Colonic mucosa (tissue), 4 donors: ENCODE measurements at regions not wholly inside any gene's neighbourhood (a gene's known extent, or its start where the extent isn't known, plus 50 kb on each side); places are given as distances from the start of the nearest gene placed in this dataset.

Experiments used
- DNase-seq: peaks from one replicate; pipeline ENCODE4 v3.0.0-alpha.2; 2020
- H3K27ac ChIP-seq: fragments of 200-600 bp; one replicate; pipeline ENCODE4 v1.8.0; 2021
- H3K27me3 ChIP-seq: fragments of 200-600 bp; one replicate; pipeline ENCODE4 v1.8.0; 2021
- H3K36me3 ChIP-seq: fragments of 200-600 bp; one replicate; pipeline ENCODE4 v1.8.0; 2021
- H3K4me1 ChIP-seq: fragments of 200-600 bp; one replicate; pipeline ENCODE4 v1.8.0; 2021; ENCODE audit warnings: mild to moderate bottlenecking
- H3K4me3 ChIP-seq: fragments of 200-600 bp; one replicate; pipeline ENCODE4 v1.8.0; 2021
- H3K9ac ChIP-seq, 2 donors: one replicate each; pipeline ENCODE4 v1.7.0; 2013; ENCODE audit warnings: control low read depth in 2 of 2, low read depth in 2 of 2, low read length in 2 of 2
- H3K9me3 ChIP-seq: fragments of 200-600 bp; one replicate; pipeline ENCODE4 v1.8.0; 2021
- CTCF ChIP-seq: fragments of 200-600 bp; IDR thresholded peaks from one replicate; pipeline ENCODE4 v1.8.0; 2022; ENCODE audit warnings: antibody characterized with exemption, mild to moderate bottlenecking
- intact Hi-C: fragments of 100-400 bp; cut with DNase I; formaldehyde crosslinking; loops from one replicate; pipeline ENCODE4 v1.14.1; 2022
- donor health status: healthy.
- donor health status: DM: no; HTN: no; CAD: no.
- donor health status: DM: no; HTN: no; CAD: no.

DNA sequence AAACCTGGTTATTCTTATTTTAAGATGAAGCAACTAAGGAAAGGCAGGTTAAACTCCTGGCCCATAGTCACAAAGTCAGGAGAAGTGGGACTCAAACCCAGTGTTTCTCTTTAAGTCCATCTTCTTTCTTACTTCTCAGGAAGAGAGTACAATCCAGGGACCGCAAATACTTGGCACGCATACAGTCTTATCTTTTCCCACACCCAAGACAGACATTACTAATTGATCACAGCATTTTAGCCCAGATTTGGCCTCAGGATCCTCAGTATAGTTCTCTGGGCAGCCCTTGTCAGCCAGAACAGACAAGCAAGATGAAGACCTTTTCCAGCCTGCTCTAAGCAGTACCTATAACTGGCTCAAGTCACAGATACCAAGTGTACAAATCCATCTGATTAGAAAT lies 125.5 kb upstream of the RAI14 start:
- DNase-seq: no peak
- intact Hi-C loops: loop anchor here (10.0 kb wide), 1 partner anchor 304 kb away; the partner anchor contains the start of gene TTC23L
- no peak overlapping the region for H3K4me3 ChIP-seq
- H3K27me3 ChIP-seq: no peaks in the 10 kb centered on the region
- TF ChIP-seq CTCF: no peak
- no peaks in the 10 kb centered on the region for H3K9me3 ChIP-seq
- no peaks in the 10 kb centered on the region for H3K4me1 ChIP-seq
- no peak overlapping the region for H3K27ac ChIP-seq
- no peaks in the 10 kb centered on the region for H3K36me3 ChIP-seq
- no peak overlapping the region for H3K9ac ChIP-seq

DNA sequence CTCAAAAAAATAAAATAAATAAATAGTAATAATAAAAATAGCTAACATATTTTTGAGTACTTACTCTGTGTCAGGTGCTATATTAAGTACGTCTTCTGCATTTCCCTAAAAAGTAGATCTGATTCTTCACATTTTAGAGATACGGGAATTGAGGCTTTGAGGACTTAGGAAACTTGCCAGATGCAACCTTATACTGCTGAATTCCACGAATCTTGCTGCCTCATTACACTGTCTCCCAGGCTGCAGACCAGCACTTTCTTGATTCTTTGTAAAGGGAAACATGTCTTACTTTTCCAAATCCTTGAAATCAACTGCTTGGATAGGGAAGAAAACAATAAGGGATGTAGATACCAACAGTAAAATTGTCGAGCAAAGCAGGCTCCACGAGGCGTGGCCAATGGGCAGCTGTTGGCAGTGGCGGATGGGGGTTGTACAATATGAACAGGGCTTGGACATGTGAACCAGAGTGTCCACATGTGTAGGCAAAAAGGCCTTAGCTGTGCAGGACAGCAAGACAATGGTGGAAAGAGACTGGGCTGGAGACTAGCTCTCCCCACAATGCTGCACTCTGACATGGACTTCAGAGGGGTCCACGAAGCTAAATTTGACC lies 124.3 kb upstream of the RAI14 start:
- intact Hi-C loops: loop anchor here (10.0 kb wide), 1 partner anchor 303 kb away; the partner anchor contains the start of gene TTC23L
- no peaks in the 10 kb centered on the region for H3K4me1 ChIP-seq

GRCh38 chr5:34533582-34534522 lies 122.3 kb upstream of the RAI14 start:
- Histone ChIP-seq H3K9ac (no peak overlapping the region), H3K36me3 (no peaks in the 10 kb centered on the region), H3K4me1 (no peaks in the 10 kb centered on the region), H3K4me3 (no peak overlapping the region), H3K27ac (no peak overlapping the region), H3K9me3 (no peaks in the 10 kb centered on the region), H3K27me3 (no peaks in the 10 kb centered on the region)
- TF ChIP-seq CTCF: no peak
- intact Hi-C loops: loop anchor here (10.0 kb wide), 1 partner anchor 301 kb away; the partner anchor contains the start of gene TTC23L
- DNase-seq: no peak

More for the DNA sequence above, 124.3 kb upstream of the RAI14 start:
- no peak overlapping the region for H3K4me3 ChIP-seq
- H3K36me3 ChIP-seq: no peaks in the 10 kb centered on the region
- no peak for DNase-seq
- TF ChIP-seq CTCF: no peak
- no peaks in the 10 kb centered on the region for H3K9me3 ChIP-seq
- H3K9ac ChIP-seq: no peak overlapping the region
- no peaks in the 10 kb centered on the region for H3K27me3 ChIP-seq
- H3K27ac ChIP-seq: no peak overlapping the region

- H3K4me1 ChIP-seq: no peaks in the 10 kb centered on the region
- no peak overlapping the region for H3K27ac ChIP-seq
- H3K9me3 ChIP-seq: no peaks in the 10 kb centered on the region
- intact Hi-C loops: loop anchor here (10.0 kb wide), 1 partner anchor 300 kb away; the partner anchor contains the start of gene TTC23L
- no peak for TF ChIP-seq CTCF
- H3K36me3 ChIP-seq: no peaks in the 10 kb centered on the region
- no peak overlapping the region for H3K9ac ChIP-seq
- H3K4me3 ChIP-seq: no peak overlapping the region
- H3K27me3 ChIP-seq: no peaks in the 10 kb centered on the region
- DNase-seq: no peak
These were observed 121.5 kb upstream of the RAI14 start for GRCh38 chr5:34534523-34535103.

- no peak overlapping the region for H3K9ac ChIP-seq
- no peak overlapping the region for H3K27ac ChIP-seq
- H3K36me3 ChIP-seq: no peaks in the 10 kb centered on the region
- intact Hi-C loops: loop anchor here (10.0 kb wide), 1 partner anchor 299 kb away; the partner anchor contains the start of gene TTC23L
- no peak overlapping the region for H3K4me3 ChIP-seq
- H3K4me1 ChIP-seq: no peaks in the 10 kb centered on the region
- DNase-seq: no peak
- TF ChIP-seq CTCF: no peak
- H3K9me3 ChIP-seq: no peaks in the 10 kb centered on the region
- H3K27me3 ChIP-seq: no peaks in the 10 kb centered on the region
These were observed 120.7 kb upstream of the RAI14 start for GRCh38 chr5:34535433-34535832.
